Ovary (tissue), 7 donors: ENCODE measurements at regions not wholly inside any gene's neighbourhood (a gene's known extent, or its start where the extent isn't known, plus 50 kb on each side); places are given as distances from the start of the nearest gene placed in this dataset.

Source experiments
- DNase-seq, 5 donors: peaks; one replicate each; pipeline ENCODE4 v3.0.0-alpha.2; 2019 to 2020
- H3K27ac ChIP-seq, 2 donors: fragments of 200-600 bp; one replicate each; pipeline versions ENCODE4 v1.5.1 to v1.8.0; 2019 to 2022
- H3K27me3 ChIP-seq: fragments of 200-600 bp; one replicate; pipeline ENCODE4 v1.8.0; 2022
- H3K36me3 ChIP-seq: fragments of 200-600 bp; sonication (generic); one replicate; pipeline ENCODE4 v1.5.1; 2019
- H3K4me1 ChIP-seq: one replicate; pipeline ENCODE4 v1.8.1; 2013; ENCODE audit warnings: mild to moderate bottlenecking, moderate library complexity; ENCODE audit not compliant: insufficient read depth
- H3K4me3 ChIP-seq: fragments of 200-600 bp; sonication (generic); one replicate; pipeline ENCODE4 v1.5.1; 2017
- H3K9me3 ChIP-seq, 2 donors: fragments of 200-600 bp in 1 of 2; sonication (generic) in 1 of 2; one replicate each; pipeline versions ENCODE4 v1.5.1 to v1.8.1; 2013 to 2019; ENCODE audit warnings: mild to moderate bottlenecking in 1 of 2, moderate library complexity in 1 of 2
- EP300 ChIP-seq: sonication (generic); formaldehyde crosslinking; IDR thresholded peaks from one replicate; pipeline ENCODE4 v1.6.1; 2017; ENCODE audit warnings: antibody characterized with exemption
- POLR2A ChIP-seq: fragments of 450-650 bp; IDR thresholded peaks from one replicate; pipeline ENCODE4 v1.6.1; 2017; ENCODE audit warnings: antibody characterized with exemption, mild to moderate bottlenecking, moderate library complexity
- WGBS, 3 donors: extraction: QIAGEN DNeasy Blood & Tissue Kit in 1 of 3; methylation state at CpG; one replicate each; pipeline versions ENCODE4 v1.1.5 to v1.1.7; 2013 to 2017; 5-methylcytosine and 5-hydroxymethylcytosine counted together
- intact Hi-C, 4 donors: fragments of 100-400 bp; cut with DNase I; formaldehyde crosslinking; loops; one replicate each; pipeline versions ENCODE4 v1.11.0 to v1.15.1; 2022 to 2023
- TF ChIP-seq, protein P1 (sequence below), 3 donors: fragments of 450-650 bp in 2 of 3; fragments of 200-600 bp in 1 of 3; IDR thresholded peaks; one replicate each; pipeline versions ENCODE4 v1.5.1 to v1.8.0; 2016 to 2022; ENCODE audit warnings: antibody characterized with exemption in 3 of 3, mild to moderate bottlenecking in 1 of 3
- donor health status: DM: no; HTN: no; CAD: no; lungs with moderate emphysema.
- donor health status: DM: no; HTN: no; CAD: no.
- donor health status: Bipolar disorder and iron deficiency.
- donor health status: DM: no; HTN: no; CAD: no.
- donor health status: DM: yes; HTN: yes; CAD: no.

DNA sequence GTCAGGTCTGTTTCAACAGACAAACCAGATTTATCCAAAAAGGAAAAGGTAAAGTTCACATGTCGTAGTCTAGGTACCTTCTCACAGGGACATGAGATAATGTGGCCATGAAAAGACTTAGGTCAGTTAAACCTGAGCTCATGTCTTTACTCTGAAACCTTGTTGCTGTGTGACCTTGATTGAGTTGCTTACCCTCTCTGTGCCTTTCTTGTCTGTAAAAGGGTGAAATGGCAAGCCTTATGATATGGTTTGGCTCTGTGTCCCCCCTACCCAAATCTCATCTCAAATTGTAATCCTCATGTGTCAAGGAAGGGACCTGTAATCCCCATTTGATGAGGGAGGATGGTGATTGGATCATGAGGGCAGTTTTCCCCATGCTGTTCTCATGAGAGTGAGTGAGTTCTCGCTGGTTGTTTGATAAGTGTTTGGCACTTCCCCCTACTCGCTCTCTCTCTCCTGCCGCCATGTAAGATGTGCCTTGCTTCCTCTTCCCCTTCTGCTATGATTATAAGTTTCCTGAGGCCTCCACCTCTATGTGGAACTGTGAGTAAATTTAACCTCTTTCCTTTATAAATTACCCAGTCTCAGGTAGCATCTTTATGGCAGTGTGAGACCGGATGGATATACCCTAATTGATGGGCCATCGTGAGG lies 299.8 kb downstream of the ADGRD1 start:
- Histone ChIP-seq H3K4me3 (no peak overlapping the region), H3K27ac (no peak overlapping the region), H3K36me3 (no peaks in the 10 kb centered on the region), H3K27me3 (no peaks in the 10 kb centered on the region), H3K4me1 (peaks cover 5% of the 10 kb centered on the region), H3K9me3 (no peaks in the 10 kb centered on the region)
- TF ChIP-seq, protein P1, sequence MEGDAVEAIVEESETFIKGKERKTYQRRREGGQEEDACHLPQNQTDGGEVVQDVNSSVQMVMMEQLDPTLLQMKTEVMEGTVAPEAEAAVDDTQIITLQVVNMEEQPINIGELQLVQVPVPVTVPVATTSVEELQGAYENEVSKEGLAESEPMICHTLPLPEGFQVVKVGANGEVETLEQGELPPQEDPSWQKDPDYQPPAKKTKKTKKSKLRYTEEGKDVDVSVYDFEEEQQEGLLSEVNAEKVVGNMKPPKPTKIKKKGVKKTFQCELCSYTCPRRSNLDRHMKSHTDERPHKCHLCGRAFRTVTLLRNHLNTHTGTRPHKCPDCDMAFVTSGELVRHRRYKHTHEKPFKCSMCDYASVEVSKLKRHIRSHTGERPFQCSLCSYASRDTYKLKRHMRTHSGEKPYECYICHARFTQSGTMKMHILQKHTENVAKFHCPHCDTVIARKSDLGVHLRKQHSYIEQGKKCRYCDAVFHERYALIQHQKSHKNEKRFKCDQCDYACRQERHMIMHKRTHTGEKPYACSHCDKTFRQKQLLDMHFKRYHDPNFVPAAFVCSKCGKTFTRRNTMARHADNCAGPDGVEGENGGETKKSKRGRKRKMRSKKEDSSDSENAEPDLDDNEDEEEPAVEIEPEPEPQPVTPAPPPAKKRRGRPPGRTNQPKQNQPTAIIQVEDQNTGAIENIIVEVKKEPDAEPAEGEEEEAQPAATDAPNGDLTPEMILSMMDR (IDR thresholded peaks at IDR 0.05), result no peak
- no peak for TF ChIP-seq POLR2A
- no peak for TF ChIP-seq EP300
- WGBS, 3 donors, result 84 to 88% (median 86%) methylated on average over 6 of the region's 6 CpGs
- no peak for DNase-seq
- intact Hi-C loops, result loop anchor here in 1 of 4 donors (2.0 kb wide), 1 partner anchor 45 kb away; no protein-coding TSS in a partner anchor

DNA sequence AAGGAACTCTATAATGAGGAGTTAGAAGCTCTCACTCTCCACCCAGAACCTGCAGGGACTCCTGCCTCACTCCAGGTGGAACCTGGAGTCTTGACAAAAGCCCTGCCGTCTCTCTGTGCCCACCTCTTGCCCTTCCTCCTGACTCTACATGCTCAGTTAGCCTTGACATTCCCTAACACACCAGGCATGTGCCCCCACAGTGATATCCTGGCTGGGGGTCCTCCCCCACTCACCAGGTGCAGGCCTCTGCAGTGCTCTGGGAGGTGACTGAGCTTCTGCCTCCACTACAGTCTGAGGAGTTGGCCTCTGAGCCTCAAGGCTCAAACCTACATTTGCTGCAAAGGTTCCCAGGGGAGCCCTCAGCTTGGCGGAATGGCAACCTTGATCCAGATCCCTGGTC lies 300.7 kb downstream of the ADGRD1 start:
- no peak for DNase-seq
- Histone ChIP-seq H3K9me3 (no peaks in the 10 kb centered on the region), H3K36me3 (no peaks in the 10 kb centered on the region), H3K27ac (no peak overlapping the region), H3K27me3 (no peaks in the 10 kb centered on the region), H3K4me1 (peaks cover 4% of the 10 kb centered on the region), H3K4me3 (no peak overlapping the region)
- intact Hi-C loops, result loop anchor here in 1 of 4 donors (2.0 kb wide), 1 partner anchor 46 kb away; no protein-coding TSS in a partner anchor
- 49 to 72% (median 57%) methylated on average over 2 of the region's 2 CpGs for WGBS, 3 donors
- TF ChIP-seq, protein P1 (IDR thresholded peaks at IDR 0.05), result no peak
- no peak for TF ChIP-seq EP300
- no peak for TF ChIP-seq POLR2A

DNA sequence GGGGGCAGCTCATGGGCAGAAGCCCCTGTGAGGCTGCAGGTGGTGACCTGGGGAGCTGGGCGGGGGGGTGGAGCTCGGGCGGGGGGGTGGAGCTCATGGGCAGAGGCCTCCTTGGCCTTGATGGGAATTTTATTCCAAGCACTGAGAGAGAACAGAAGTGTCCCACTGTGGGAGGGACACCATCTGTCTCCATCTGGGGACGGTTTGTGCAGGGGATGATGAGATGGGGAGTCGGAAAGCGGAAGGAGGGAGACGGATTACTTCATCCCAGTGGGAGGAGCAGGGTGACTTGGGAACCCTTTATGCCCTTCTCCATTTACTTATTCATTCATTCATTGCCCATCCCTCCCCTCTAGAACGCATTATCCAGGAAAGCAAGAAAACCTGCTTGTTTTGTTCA lies 304.7 kb downstream of the ADGRD1 start:
- TF ChIP-seq EP300, result no peak
- WGBS, 3 donors, result 58 to 77% (median 75%) methylated on average over 8 of the region's 8 CpGs
- intact Hi-C loops, result no loop called here
- Histone ChIP-seq H3K9me3 (no peaks in the 10 kb centered on the region), H3K36me3 (no peaks in the 10 kb centered on the region), H3K27ac (no peak overlapping the region), H3K4me3 (no peak overlapping the region), H3K27me3 (no peaks in the 10 kb centered on the region), H3K4me1 (no peaks in the 10 kb centered on the region)
- DNase-seq, result no peak

DNA sequence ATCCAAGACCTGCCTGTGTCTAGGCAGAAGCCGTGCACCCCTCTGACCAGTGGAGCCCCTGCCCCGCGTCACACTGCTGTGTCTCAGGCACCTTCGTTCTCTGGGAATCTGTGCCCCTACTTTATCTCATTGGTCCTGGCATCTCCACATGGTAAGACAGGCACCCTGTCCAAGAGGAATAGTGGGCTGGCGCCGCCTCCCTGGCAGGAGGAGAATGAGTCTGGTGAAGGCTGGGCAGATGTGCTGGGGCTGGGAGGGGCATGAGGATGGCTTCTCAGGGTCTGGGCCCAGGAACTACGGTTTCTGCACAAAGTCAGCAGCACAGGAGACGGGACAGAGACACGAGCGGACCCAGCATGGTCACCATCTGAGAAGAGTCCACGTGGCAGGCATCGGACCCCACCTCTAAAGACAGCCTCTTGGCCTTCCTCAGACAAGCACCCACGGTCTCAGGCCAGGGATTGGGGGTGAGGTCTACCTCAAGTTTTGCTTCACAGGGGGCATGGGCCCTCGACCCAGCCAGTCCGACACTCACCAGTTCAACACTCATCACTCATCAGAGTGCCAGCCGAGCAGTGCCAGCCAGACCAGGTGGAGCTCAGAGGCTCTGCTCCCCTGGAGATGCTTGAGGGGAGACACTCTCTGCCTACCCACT lies 306.7 kb downstream of the ADGRD1 start:
- intact Hi-C loops, result no loop called here
- DNase-seq, result no peak

More for the DNA sequence above, 306.7 kb downstream of the ADGRD1 start:
- H3K36me3 ChIP-seq, result no peaks in the 10 kb centered on the region
- H3K27me3 ChIP-seq, result no peaks in the 10 kb centered on the region
- WGBS, 3 donors, result 76% methylated on average over 16 of the region's 16 CpGs
- no peaks in the 10 kb centered on the region for H3K4me1 ChIP-seq
- H3K9me3 ChIP-seq, result no peaks in the 10 kb centered on the region
- TF ChIP-seq POLR2A, result no peak
- TF ChIP-seq, protein P1 (IDR thresholded peaks at IDR 0.05), result no peak
- no peak for TF ChIP-seq EP300
- H3K4me3 ChIP-seq, result no peak overlapping the region
- H3K27ac ChIP-seq, result no peak overlapping the region
